PFSK-1 (cell line): ENCODE measurements at regions not wholly inside any gene's neighbourhood (a gene's known extent, or its start where the extent isn't known, plus 50 kb on each side); places are given as distances from the start of the nearest gene placed in this dataset.

Experiments
- FOXP2 ChIP-seq: optimal IDR thresholded peaks from 2 replicates; pipeline ENCODE3; 2011; ENCODE audit warnings: borderline replicate concordance, control low read depth, inconsistent platforms; ENCODE audit not compliant: insufficient read depth; ENCODE audit errors: extremely low read length, extremely low read depth
- POLR2AphosphoS5 ChIP-seq: IDR thresholded peaks from 2 replicates; pipeline ENCODE4 v1.6.1; 2012; ENCODE audit warnings: low read depth, mild to moderate bottlenecking, control low read depth, low read length, moderate library complexity
- REST ChIP-seq, 2 experiments: IDR thresholded peaks; 2 replicates each; pipeline versions ENCODE4 v1.6.1 to v1.8.0; 2011 to 2012; ENCODE audit warnings: low read depth in 2 of 2, low read length in 2 of 2, control low read depth in 1 of 2, inconsistent platforms in 1 of 2, mild to moderate bottlenecking in 1 of 2, moderate library complexity in 1 of 2; ENCODE audit not compliant: insufficient read depth in 1 of 2
- SIN3A ChIP-seq: IDR thresholded peaks from 2 replicates; pipeline ENCODE4 v1.6.1; 2012; ENCODE audit warnings: mild to moderate bottlenecking, low read length, moderate library complexity, borderline replicate concordance; ENCODE audit not compliant: insufficient read depth
- TAF1 ChIP-seq: IDR thresholded peaks from 2 replicates; pipeline ENCODE4 v1.6.1; 2012; ENCODE audit warnings: low read length, control low read depth, borderline replicate concordance; ENCODE audit not compliant: insufficient read depth

- TF ChIP-seq POLR2AphosphoS5, result no peak
- no peak for TF ChIP-seq REST (IDR thresholded peaks at IDR 0.05; ENCODE audit: insufficient read depth in 1 of 2, low read depth in 2 of 2, low read length in 2 of 2)
- no peak for TF ChIP-seq TAF1
- no peak for TF ChIP-seq SIN3A
- TF ChIP-seq FOXP2, result no peak
Observed at GRCh38 chr12:93208011-93208410, 169.7 kb upstream of the NUDT4 start.
